Chondrocyte (in vitro differentiated cells): ENCODE measurements at regions not wholly inside any gene's neighbourhood (a gene's known extent, or its start where the extent isn't known, plus 50 kb on each side); places are given as distances from the start of the nearest gene placed in this dataset.

Experiments
- DNase-seq: peaks from one replicate; pipeline ENCODE4 v3.0.0; 2021; ENCODE audit warnings: mixed read lengths, low spot score
- H3K27ac Mint-ChIP-seq: one replicate; pipeline ENCODE4 v1.8.0; 2021; ENCODE audit warnings: mild to moderate bottlenecking, moderate library complexity, mixed read lengths; ENCODE audit not compliant: unreplicated experiment
- H3K27me3 Mint-ChIP-seq: 2 replicates; pipeline ENCODE4 v1.8.0; 2021; ENCODE audit warnings: low read depth, mixed read lengths
- H3K36me3 Mint-ChIP-seq: 2 replicates; pipeline ENCODE4 v1.8.0; 2021; ENCODE audit warnings: low read depth, mixed read lengths
- H3K4me1 Mint-ChIP-seq: 2 replicates; pipeline ENCODE4 v1.8.0; 2021; ENCODE audit warnings: low read depth, mild to moderate bottlenecking, mixed read lengths
- H3K4me3 Mint-ChIP-seq: one replicate; pipeline ENCODE4 v1.8.0; 2021; ENCODE audit warnings: mild to moderate bottlenecking, moderate library complexity, mixed read lengths; ENCODE audit not compliant: unreplicated experiment
- H3K9me3 Mint-ChIP-seq: 2 replicates; pipeline ENCODE4 v1.8.0; 2021; ENCODE audit warnings: low read depth, mixed read lengths
- CTCF ChIP-seq: fragments of 200-600 bp; sonication (generic); IDR thresholded peaks from 2 replicates; pipeline ENCODE4 v1.5.0; 2021; ENCODE audit warnings: antibody characterized with exemption, mild to moderate bottlenecking, moderate library complexity

GRCh38 chr12:43261701-43262100 is 290.3 kb downstream of the ADAMTS20 start:
- no peak overlapping the region for H3K27ac Mint-ChIP-seq
- H3K4me1 Mint-ChIP-seq = peaks cover 8% of the 10 kb centered on the region
- peaks cover 2% of the 10 kb centered on the region for H3K9me3 Mint-ChIP-seq
- H3K27me3 Mint-ChIP-seq = no peaks in the 10 kb centered on the region
- TF ChIP-seq CTCF = no peak
- no peak for DNase-seq
- H3K4me3 Mint-ChIP-seq = no peak overlapping the region
- H3K36me3 Mint-ChIP-seq = no peaks in the 10 kb centered on the region

GRCh38 chr12:43255522-43256111 is 296.4 kb downstream of the ADAMTS20 start:
- H3K36me3 Mint-ChIP-seq = peaks cover 2% of the 10 kb centered on the region
- no peak for DNase-seq
- H3K9me3 Mint-ChIP-seq = no peaks in the 10 kb centered on the region
- H3K27me3 Mint-ChIP-seq = no peaks in the 10 kb centered on the region
- H3K4me1 Mint-ChIP-seq = peaks cover 3% of the 10 kb centered on the region
- no peak for TF ChIP-seq CTCF
- H3K27ac Mint-ChIP-seq = no peak overlapping the region
- no peak overlapping the region for H3K4me3 Mint-ChIP-seq

GRCh38 chr12:43252585-43252984 is 299.4 kb downstream of the ADAMTS20 start:
- Mint-ChIP-seq H3K4me1 (no peaks in the 10 kb centered on the region), H3K4me3 (no peak overlapping the region), H3K27me3 (no peaks in the 10 kb centered on the region), H3K36me3 (peaks cover 2% of the 10 kb centered on the region), H3K27ac (no peak overlapping the region), H3K9me3 (no peaks in the 10 kb centered on the region)
- no peak for DNase-seq
- TF ChIP-seq CTCF = no peak

- no peak for TF ChIP-seq CTCF
- Mint-ChIP-seq H3K27ac (no peak overlapping the region), H3K36me3 (no peaks in the 10 kb centered on the region), H3K4me3 (no peak overlapping the region), H3K4me1 (peaks cover 10% of the 10 kb centered on the region), H3K9me3 (no peaks in the 10 kb centered on the region), H3K27me3 (no peaks in the 10 kb centered on the region)
- no peak for DNase-seq
Measured at GRCh38 chr12:43245947-43246346, 306.1 kb downstream of the ADAMTS20 start.

GRCh38 chr12:43241986-43242385 is 310.0 kb downstream of the ADAMTS20 start:
- TF ChIP-seq CTCF = no peak
- H3K9me3 Mint-ChIP-seq = no peaks in the 10 kb centered on the region
- H3K4me3 Mint-ChIP-seq = no peak overlapping the region
- H3K4me1 Mint-ChIP-seq = peaks cover 39% of the 10 kb centered on the region
- peak overlapping the region; percentile 52 for H3K27ac Mint-ChIP-seq
- H3K27me3 Mint-ChIP-seq = no peaks in the 10 kb centered on the region
- DNase-seq = no peak
- no peaks in the 10 kb centered on the region for H3K36me3 Mint-ChIP-seq
